ENCODE measurements at regions not wholly inside any gene's neighbourhood (a gene's known extent, or its start where the extent isn't known, plus 50 kb on each side); places are given as distances from the start of the nearest gene placed in this dataset.

DNA sequence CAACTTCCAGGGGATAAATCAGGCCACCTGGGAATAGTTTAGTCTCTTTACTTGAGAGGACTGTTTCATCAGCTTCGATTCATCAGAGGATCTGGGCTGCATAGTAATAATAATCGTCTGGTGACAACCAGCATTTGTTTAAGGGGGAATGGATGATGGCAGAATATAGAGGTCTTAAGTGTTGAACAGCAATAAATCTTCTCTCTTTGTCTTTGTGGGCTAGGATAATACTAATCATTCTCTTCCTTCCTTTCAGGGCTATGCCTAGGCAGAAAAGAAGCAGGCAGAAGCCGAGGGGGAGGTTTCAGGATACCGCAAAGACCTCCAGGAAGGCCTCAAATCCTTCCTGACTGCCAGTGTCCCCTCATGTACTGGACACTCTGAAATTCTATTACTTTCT, 150.4 kb upstream of the GAREM1 start:
- no peak for DNase-seq (ENCODE audit: low read depth)

DNA sequence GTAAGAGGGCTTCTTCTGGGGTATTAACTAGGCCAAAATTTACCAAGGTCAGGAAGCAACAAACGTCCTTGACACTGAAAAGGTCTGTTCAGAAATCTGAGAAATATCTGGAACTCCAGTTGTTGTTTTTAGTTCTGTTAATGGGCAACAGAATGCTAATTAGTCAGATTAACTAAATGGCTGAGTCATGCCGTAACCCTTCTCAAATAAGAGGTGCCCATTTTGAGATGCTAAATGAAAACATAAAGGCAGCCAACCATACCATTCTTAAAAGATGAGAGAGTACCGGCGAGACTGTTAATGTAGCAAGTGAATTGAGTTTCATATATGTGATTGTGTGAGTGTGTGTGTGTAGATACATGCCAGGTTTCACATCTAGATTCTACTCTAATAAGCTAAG, 147.9 kb upstream of the GAREM1 start:
- no peak for DNase-seq (ENCODE audit: low read depth)

DNA sequence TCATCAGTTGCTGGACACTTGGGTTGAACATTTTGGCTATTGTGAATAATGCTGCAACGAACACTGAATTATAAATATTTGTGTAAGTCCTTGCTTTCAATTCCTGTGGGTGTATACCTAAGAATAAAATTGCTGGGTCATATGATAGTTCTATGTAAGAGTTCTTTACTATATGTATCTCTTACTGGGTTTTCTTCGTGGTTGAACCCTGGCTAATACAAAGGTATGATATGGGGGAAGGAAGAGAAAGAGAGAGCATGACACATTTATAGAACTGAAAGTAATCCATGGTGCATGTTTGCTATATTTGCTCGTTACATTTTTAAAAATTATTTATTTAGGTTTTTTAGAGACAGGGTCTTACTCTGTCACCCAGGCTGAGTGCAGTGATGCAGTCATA, 143.1 kb upstream of the GAREM1 start:
- DNase-seq (ENCODE audit: low read depth): no peak

DNA sequence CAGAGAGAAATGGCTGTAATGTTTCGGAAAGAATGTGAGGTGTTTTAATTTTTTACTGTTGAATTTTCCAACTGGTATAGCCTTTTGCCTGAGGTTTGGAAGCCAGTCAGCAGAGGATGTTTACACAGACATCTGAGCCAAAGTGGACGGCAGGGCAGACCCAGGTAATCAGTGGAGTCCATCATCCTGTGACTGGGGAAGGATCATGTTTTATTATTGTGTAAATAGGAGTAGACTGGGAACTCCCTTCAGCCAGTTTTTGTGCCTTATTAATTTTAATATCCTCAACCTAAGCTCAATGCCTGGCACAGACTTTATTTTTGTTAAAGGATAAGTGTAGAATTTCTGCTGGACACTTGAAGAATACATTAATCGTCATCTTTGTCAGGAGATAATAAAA, 142.0 kb upstream of the GAREM1 start:
- DNase-seq (ENCODE audit: low read depth): no peak

DNA sequence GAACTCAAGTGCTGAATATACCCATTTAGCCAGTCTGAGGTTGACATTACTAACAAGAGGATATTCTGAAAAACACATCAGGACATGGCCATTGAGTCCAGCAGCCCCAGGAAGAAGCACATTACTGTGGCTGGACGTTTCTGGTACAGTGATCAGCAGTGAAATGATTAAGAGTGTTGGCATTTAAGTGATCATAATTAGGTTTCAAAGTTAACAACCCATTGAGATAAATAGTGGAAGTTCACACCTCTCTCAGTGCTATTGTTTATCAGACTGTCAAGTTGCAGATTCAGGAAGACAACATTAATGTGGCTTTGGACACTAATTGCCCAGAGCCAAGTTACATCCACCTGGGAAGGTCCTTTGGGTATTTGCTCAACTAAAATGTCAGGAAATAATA, 139.5 kb upstream of the GAREM1 start:
- no peak for DNase-seq (ENCODE audit: low read depth)

DNA sequence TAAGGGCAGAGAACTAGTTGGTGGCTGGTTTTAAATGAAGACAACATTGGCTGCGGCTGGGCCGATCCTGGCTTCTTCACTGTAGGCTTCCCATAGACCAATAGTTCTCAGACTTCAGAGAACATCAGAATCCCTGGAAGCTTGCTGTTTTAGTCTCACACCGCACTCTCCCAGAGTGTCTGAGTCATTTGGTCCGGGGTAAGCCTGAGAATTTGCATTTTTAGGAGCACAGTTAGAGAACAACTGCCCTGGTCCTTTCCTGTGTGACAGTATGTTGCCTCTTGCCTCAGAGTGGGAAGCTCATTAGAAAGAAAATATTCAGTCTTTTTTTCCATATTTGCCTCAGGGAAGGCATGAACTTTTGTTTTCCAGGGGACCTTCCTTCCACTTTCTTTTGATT, 137.1 kb upstream of the GAREM1 start:
- no peak for DNase-seq (ENCODE audit: low read depth)

DNA sequence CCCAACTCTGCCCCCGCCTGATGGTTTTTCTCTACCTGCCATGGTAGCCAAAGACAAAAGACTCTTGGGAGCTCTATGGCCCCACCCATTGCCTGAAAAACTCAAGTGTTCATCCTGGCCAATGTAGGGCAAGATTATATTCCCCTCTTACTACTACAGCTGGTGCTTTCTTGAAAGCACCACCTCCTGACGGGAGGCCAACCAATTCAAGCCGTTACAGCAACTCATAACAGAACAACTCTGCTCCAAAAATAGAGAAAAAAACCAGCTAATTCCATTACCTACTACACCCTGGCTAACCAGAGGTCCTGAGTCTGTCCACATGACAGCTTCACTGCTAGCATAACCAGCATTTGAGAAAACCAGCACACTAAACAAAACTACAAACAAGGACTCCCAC, 127.5 kb upstream of the GAREM1 start:
- no peak for DNase-seq (ENCODE audit: low read depth)

DNA sequence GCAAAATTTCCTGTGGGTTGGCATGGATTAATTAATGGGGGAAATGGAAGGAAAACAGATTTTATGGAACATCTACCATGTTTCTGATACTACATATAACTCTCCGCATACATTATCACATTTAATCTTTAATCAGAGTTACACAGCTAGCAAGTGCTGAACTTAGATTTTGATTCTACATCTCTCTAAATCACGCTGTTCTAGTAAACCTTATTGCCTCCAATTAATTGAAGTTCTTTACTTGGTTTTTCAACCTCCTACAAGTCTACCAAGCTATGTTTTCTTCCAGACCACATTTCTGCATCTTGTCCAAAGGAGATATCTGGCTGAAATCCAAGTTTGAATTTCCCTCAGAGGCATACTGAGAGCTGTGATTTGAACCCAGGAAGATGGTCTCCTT, 125.8 kb upstream of the GAREM1 start:
- no peak for DNase-seq (ENCODE audit: low read depth)

DNA sequence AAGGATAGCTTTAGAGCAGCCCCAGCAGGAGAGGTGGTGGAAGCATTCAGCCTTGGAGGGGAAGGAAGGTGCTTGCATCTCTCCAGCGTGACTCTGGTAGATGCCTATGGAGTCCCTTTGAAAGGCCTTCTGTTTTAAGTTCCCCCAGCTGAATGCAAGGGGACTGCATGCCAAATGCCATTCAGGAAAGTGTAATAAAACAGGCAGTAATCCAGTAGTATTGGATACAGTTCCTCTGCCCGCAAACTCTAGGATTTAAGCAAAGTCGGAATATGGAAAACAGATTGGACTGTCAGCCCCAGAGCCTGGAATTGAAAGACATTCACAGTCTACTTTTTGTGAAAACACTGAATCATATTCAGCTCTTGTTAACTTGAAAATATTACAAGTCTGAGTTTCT, 125.2 kb upstream of the GAREM1 start:
- no peak for DNase-seq (ENCODE audit: low read depth)

DNA sequence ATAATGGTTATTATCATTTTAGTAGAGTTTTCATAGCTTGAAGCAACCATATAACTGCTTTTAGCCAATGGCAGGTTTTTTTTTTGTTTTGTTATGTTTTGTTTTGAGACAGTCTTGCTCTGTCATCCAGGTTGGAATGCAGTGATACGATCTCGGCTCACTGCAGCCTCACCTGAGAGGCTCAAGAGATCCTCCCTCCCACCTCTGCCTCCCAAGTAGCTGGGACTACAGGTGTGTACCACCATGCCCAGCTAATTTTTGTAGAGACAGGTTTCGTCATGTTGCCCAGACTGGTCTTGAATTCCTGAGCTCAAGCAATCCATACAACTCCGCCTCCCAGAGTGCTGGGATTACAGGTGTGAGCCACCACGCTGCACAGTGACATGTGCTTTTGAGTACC, 117.5 kb upstream of the GAREM1 start:
- no peak for DNase-seq (ENCODE audit: low read depth)

DNA sequence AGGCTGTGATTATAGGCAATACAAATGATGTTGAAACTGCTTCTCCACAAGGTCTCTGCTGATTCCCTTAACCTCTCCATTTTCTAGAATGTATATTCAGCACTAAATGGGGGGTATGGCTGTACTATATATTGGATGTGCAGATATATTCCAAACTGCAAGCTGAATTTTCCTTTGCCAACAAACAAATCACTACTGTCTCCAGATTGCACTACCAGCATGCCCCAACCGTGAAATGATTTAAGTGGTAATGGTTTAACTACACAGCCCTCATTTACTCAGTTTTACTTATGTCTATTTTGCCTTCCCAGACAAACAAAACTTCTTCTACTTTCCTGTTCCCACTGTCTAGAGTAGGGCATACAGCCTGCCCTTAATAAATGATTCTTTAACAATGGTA, 112.7 kb upstream of the GAREM1 start:
- no peak for DNase-seq (ENCODE audit: low read depth)

DNA sequence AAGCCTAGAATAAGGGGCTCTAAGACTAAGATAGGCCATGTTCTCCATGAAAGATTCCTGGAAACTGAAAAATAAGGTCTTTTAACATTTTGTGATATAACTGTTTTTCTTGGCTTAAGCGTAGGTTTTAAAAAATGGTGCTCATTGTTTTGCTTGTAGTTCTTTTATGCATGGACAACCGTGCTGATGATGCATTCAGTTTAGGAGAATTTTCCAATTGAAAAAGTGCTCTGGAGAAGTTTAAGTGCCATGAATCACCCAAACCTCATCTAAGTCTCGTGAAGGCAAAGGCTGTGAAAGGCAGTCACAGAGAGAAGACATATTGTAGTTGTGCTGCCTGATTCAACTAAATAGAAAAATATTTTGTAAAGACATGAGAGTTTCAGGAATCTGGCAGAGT, 111.8 kb upstream of the GAREM1 start:
- DNase-seq (ENCODE audit: low read depth): no peak

DNA sequence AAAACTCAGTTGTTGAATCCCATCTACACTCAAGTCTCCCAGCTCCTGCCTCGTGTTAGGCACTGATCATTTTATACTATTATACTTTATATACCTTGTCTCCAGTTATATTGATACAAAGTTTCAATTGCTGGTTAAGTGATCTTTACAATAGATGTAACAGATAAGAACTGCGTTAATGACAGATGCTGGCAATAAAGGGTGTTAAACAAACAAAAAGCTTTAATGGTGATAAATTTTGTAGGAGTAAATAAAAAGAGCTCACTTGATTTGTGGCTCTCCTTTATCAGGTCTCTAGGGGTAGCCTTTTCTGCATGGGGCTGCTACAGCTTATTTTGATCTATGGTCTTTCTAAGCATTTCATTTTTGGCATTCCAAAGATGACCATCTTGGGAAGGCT, 106.9 kb upstream of the GAREM1 start:
- DNase-seq (ENCODE audit: low read depth): no peak

DNA sequence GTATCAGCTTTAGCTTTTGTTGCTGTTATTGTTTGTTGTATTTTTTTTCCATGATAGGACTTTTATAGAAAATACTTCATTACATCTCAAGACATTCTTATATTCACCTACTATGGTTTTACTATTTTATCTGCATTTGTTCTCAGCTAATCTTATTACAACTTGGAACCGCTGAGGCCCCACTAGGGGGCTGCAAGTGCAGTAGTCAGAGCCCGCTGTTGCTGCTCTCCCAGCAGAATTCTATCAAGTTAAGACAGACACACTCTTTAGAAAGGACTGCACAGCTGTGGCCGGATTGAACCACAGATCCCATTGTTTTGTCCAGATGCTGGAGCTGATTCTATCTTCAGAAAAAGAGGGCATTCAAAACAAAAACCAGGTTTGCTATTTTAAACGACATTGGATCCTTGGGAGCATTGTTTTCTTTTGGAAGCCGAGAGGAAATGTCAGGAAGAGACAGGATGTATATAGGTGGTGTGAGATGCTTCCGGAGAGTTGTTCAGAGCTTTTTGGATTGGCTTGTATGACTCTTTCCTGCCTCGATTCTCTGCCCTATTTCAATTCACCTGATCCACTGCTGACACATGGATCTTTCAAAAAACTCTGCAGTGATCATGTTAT, 105.7 kb upstream of the GAREM1 start:
- no peak for DNase-seq (ENCODE audit: low read depth)

DNA sequence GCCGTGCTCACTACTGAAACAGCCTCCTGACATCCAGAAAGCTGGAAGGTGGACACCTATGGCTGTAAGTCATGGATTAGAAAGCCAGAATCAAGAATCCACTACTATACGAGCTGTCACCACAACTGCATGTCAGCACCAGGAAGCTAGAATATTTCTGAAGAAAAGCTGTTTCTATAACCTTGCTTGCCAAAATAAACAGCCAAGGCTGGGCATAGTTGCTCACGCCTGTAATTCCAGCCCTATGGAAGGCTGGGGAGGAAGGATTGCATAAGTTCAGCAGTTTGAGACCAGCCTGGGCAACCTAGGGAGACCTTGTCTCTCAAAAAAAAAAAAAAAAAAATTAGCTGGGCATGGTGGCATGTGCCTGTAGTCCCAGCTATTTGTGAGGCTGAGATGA, 96.3 kb upstream of the GAREM1 start:
- DNase-seq (ENCODE audit: low read depth): no peak

DNA sequence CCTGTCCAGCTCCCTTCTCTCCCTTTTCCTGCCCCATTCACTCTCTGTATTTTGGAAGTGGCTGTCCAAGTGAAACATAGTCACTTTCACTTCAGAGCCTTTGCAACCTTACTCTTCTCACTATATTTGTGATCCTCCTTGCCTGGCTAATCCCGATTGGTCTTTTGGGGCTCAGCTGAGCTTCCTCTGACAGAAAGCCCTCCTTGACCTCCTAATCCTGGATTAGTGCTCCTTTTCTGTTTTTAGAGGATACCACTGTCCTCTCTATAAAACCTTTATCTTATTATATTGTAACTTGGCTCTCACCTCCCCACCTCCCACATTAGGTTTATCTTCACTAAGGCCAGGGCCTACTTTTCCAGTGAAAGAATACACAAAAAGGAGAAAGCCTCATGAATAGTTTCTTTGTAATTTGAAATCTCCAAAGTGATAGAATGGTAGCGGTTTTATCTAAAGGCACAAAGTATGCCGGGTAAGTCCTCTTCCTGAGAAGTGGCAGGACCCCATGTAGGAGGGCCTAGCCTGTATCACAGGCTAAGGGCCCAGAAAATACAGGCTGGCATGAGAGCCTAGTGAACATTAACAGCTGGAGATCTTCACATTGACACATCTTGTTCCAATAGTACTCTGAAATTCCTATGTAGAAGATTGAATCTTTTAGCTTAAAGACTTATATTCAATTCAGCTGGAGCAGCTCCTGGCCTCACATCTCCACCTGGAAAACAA, 83.1 kb upstream of the GAREM1 start:
- no peak for DNase-seq (ENCODE audit: low read depth)

DNA sequence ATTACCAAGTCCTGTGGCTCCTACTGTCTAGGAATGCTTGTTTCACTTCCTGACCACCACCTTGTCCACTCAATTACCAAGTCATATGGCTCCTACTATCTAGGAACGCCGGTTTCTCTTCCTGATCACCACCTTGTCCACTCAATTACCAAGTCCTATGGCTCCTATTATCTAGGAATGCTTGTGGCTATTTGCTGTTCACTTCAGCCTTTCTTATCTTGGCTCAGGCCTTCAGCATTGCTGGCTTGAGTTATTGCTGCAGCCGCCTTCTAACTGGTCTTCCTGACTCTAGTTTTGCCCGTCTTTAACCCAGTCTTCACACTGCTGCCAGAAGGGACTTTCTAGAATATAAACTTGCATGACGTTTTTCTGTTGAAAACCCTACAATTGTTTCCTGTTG, 82.5 kb upstream of the GAREM1 start:
- no peak for DNase-seq (ENCODE audit: low read depth)

DNA sequence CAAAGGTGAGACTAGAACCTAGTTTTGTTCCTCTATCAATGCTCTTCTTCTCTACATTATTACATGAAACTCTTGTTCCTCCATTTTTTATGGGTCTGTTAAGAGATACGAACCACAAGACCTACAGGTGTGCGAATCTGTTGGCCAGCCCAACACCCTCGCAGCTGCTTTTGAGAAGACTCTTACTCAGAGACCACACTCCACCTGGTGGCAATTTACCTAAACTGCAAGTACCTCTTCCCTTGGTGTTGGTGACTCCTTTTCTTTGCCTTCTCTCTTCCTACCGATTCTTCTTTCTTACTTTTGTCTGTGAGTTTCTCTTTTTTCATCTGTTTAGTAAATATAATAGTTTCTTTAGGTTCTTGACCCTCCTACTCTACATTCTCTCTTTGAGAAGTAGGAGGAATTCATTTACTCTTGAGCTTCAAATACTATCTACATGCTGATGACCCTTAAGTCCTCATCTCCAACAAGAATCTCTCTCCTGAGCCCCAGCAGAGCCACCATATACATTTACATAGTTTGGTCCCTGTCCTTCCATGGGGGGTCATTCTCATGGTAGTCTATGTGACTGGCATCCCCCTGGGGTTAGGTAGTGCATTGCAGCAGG, 81.8 kb upstream of the GAREM1 start:
- DNase-seq (ENCODE audit: low read depth): peak; percentile 32

DNA sequence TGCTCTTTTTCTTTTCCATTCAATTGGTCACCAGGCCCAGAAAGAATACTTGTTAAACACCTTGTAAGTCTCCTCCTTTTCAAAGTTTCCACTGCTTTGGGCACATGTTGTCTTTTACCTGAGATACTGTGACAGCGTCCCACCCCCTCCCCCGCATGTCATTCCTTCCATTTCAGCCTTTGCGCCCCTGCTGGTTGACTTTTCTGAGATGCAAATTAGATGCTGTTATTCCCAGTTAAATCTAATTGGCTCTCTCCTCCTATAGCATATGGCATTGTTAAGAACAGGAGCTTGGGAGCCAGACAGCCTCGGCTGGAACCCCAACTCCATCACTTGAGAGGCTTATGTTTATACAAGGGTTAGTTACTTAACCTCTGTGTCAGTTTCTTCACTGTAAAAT, 80.3 kb upstream of the GAREM1 start:
- no peak for DNase-seq (ENCODE audit: low read depth)

DNA sequence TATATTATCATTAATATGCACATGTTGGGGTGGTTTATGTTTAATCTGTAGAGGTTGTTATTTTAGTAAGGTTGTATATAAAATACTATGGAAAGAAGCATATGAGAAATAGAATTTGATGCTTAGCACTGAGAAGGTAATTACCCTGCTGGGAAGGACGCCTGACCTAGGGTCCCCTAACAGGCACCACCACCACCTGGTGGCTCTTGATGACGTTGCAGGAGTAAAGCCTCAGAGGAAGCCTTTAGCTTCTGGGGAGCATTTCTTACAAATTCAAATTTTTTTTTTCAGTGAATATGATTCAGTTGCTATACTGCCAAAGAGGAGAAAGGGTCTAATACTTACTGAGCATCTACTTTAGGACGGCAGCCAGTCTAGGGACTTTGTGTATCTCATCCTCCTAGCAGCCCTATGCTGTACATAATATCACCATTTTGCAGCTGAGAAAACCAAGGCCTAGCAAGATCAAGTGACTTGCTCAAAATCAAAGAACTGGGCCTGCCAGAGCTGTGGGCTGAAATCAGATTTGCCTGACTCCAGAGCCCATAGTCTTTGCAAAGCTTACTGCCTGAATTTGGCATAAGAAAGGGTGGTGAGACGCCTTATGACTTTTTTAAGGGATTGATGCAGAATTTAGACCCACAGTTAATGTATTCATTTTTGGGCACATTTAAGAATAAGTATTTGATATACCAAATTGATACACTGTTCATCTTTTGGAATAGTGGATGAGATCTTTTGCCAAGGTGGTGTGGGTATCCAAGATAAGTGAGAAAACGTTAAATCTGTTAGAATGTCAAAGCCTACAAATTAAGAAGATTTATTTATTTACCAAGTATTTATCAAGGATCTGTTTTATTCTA, 78.8 kb upstream of the GAREM1 start:
- peak; percentile 3 for DNase-seq (ENCODE audit: low read depth)

DNA sequence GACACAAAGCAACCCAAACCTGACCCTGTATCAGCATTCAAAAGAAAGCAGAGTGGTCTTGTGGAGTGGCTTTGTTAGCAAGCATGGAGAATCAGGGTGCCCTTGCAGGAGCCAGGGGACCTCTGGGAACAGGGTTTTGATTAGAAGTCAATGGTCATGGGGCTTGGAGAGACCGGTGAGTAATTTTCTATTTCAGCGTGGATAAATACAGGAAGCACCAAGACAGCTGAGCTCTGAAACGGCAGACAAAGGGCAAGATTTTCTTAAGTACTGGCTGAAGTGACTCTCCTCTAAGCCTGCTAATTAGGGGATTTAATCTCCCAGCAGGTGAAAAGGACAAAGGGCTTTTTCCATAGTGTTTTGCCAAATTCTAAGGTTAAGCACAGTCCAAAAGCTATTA, 78.0 kb upstream of the GAREM1 start:
- no peak for DNase-seq (ENCODE audit: low read depth)

DNA sequence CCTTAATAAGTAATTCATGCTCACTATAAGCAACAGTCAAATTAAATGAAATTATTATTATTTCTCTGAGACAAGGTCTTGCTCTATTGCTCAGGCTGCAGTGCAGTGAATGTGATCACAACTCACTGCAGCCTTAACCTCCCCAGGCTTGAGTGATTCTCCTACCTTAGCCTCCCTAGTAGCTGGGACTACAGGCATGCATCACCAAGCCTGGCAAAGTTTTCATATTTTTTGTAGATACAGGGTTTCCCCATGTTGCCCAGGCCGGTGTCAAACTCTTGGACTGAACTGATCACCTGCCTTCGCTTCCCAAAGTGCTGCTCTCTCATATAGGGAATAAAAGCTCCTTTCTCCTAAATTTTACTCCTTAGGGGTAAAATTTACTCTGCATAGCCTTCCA, 74.9 kb upstream of the GAREM1 start:
- no peak for DNase-seq (ENCODE audit: low read depth)

DNA sequence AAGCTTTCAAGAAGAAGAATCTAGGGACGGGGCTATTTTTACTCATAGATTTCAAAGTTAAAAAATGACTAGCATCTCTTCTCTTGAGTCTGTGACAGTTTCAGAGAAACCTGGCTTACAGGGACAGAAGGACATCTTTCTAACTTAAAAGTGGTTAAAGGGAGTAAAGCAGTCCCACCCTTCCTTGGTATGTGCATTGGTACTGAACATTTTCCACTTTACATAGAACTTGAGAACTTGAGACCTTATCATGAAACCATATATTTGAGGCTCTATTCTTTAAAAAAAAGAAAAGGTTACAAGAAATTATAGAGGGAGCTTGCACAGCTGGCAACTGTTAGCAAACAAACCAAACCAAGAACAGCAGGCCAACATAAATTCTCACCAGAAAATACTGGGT, 73.4 kb upstream of the GAREM1 start:
- DNase-seq (ENCODE audit: low read depth): no peak
